DOHH2 (cell line): ENCODE measurements at regions not wholly inside any gene's neighbourhood (a gene's known extent, or its start where the extent isn't known, plus 50 kb on each side); places are given as distances from the start of the nearest gene placed in this dataset.

Experiments
- H3F3A ChIP-seq: fragments of 200-600 bp; sonication (generic), shearing (Covaris generic); 2 replicates; pipeline ENCODE4 v1.6.0; 2016; ENCODE audit warnings: antibody characterized with exemption, mild to moderate bottlenecking; ENCODE audit not compliant: control insufficient read depth, insufficient read depth
- H3K27ac ChIP-seq: fragments of 200-600 bp; sonication (generic); 2 replicates; pipeline ENCODE4 v1.5.1; 2014; ENCODE audit warnings: low read depth, mild to moderate bottlenecking, low read length, moderate library complexity
- H3K27me3 ChIP-seq: fragments of 200-600 bp; sonication (generic); 2 replicates; pipeline ENCODE4 v1.6.1; 2014; ENCODE audit warnings: mild to moderate bottlenecking, low read length, mixed read lengths; ENCODE audit not compliant: control insufficient read depth
- H3K36me3 ChIP-seq: fragments of 200-600 bp; sonication (generic); 2 replicates; pipeline ENCODE4 v1.6.1; 2014; ENCODE audit warnings: mild to moderate bottlenecking, low read length, moderate library complexity, mixed read lengths; ENCODE audit not compliant: control insufficient read depth
- H3K4me1 ChIP-seq: fragments of 200-600 bp; sonication (generic); 2 replicates; pipeline ENCODE4 v1.6.1; 2014; ENCODE audit warnings: mild to moderate bottlenecking, low read length, mixed read lengths; ENCODE audit not compliant: control insufficient read depth
- H3K4me2 ChIP-seq: fragments of 200-600 bp; sonication (generic); 2 replicates; pipeline ENCODE4 v1.6.0; 2014; ENCODE audit warnings: mild to moderate bottlenecking, low read length, moderate library complexity
- H3K4me3 ChIP-seq: fragments of 200-600 bp; sonication (generic); 2 replicates; pipeline ENCODE4 v1.5.1; 2014; ENCODE audit warnings: mild to moderate bottlenecking, low read length, mixed read lengths
- H3K79me2 ChIP-seq: fragments of 200-600 bp; sonication (generic); 2 replicates; pipeline ENCODE4 v1.6.1; 2014; ENCODE audit warnings: mild to moderate bottlenecking, low read length, mixed read lengths; ENCODE audit not compliant: control insufficient read depth
- H3K9me2 ChIP-seq: fragments of 200-600 bp; sonication (generic); replicated peaks from 2 replicates; pipeline ENCODE4 v1.6.1; 2014; ENCODE audit warnings: mild to moderate bottlenecking, low read length, mixed read lengths; ENCODE audit not compliant: control insufficient read depth
- H3K9me3 ChIP-seq: fragments of 200-600 bp; sonication (generic); 2 replicates; pipeline ENCODE4 v1.6.1; 2014; ENCODE audit warnings: antibody characterized with exemption, low read length, mixed read lengths; ENCODE audit not compliant: control insufficient read depth, insufficient read depth
- H4K20me1 ChIP-seq: fragments of 200-600 bp; sonication (generic); 2 replicates; pipeline ENCODE4 v1.6.0; 2014; ENCODE audit warnings: low read depth, mild to moderate bottlenecking, antibody characterized with exemption, low read length, moderate library complexity; ENCODE audit not compliant: control insufficient read depth, insufficient read depth
- EZH2phosphoT487 ChIP-seq: fragments of 200-600 bp; sonication (generic); IDR thresholded peaks from 2 replicates; pipeline ENCODE4 v1.6.1; 2017; ENCODE audit warnings: borderline replicate concordance, mild to moderate bottlenecking, antibody characterized with exemption, low read length, moderate library complexity, mixed read lengths
- TF ChIP-seq, protein P1 (sequence below): fragments of 200-600 bp; sonication (generic); IDR thresholded peaks from one replicate; pipeline ENCODE4 v1.5.1; 2014; ENCODE audit warnings: antibody characterized with exemption, mild to moderate bottlenecking, low read depth, low read length; ENCODE audit not compliant: poor library complexity, severe bottlenecking

GRCh38 chrX:128717635-128718578 lies 665.7 kb upstream of the ACTRT1 start:
- Histone ChIP-seq H3K9me2 (no peaks in the 10 kb centered on the region), H3K9me3 (no peaks in the 10 kb centered on the region), H3F3A (no peaks in the 10 kb centered on the region), H3K36me3 (no peaks in the 10 kb centered on the region), H3K4me3 (no peak overlapping the region), H3K27me3 (no peaks in the 10 kb centered on the region), H3K27ac (no peak overlapping the region), H3K79me2 (no peaks in the 10 kb centered on the region), H3K4me2 (no peak overlapping the region), H4K20me1 (no peaks in the 10 kb centered on the region), H3K4me1 (no peaks in the 10 kb centered on the region)
- TF ChIP-seq EZH2phosphoT487: no peak
- TF ChIP-seq, protein P1, sequence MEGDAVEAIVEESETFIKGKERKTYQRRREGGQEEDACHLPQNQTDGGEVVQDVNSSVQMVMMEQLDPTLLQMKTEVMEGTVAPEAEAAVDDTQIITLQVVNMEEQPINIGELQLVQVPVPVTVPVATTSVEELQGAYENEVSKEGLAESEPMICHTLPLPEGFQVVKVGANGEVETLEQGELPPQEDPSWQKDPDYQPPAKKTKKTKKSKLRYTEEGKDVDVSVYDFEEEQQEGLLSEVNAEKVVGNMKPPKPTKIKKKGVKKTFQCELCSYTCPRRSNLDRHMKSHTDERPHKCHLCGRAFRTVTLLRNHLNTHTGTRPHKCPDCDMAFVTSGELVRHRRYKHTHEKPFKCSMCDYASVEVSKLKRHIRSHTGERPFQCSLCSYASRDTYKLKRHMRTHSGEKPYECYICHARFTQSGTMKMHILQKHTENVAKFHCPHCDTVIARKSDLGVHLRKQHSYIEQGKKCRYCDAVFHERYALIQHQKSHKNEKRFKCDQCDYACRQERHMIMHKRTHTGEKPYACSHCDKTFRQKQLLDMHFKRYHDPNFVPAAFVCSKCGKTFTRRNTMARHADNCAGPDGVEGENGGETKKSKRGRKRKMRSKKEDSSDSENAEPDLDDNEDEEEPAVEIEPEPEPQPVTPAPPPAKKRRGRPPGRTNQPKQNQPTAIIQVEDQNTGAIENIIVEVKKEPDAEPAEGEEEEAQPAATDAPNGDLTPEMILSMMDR: no peak

DNA sequence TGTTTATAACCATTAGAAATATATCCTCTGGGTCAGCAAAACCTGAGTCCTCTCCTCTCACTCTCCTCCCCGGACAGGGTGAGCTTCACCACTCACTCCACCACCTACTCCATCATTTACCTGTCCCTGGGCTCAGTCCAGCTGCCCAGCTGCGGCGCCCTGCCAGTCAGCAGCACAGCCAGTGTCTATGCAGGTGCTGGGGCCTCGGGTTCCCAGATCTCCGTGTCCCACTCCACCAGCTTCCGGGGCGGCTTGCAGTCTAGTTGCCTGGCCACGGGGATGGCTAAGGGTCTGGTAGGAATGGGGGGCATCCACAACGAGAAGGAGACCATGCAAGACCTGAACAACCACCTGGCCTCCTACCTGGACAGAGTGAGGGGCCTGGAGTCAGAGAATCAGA lies 662.2 kb upstream of the ACTRT1 start:
- H3K4me3 ChIP-seq: no peak overlapping the region
- no peaks in the 10 kb centered on the region for H3K27me3 ChIP-seq

GRCh38 chrX:128699716-128700285 lies 647.6 kb upstream of the ACTRT1 start:
- TF ChIP-seq, protein P1: no peak
- TF ChIP-seq EZH2phosphoT487: no peak
- no peaks in the 10 kb centered on the region for H4K20me1 ChIP-seq
- no peaks in the 10 kb centered on the region for H3K27me3 ChIP-seq
- no peaks in the 10 kb centered on the region for H3F3A ChIP-seq
- no peaks in the 10 kb centered on the region for H3K9me2 ChIP-seq
- H3K27ac ChIP-seq: no peak overlapping the region
- no peaks in the 10 kb centered on the region for H3K9me3 ChIP-seq
- H3K4me3 ChIP-seq: no peak overlapping the region
- no peaks in the 10 kb centered on the region for H3K4me1 ChIP-seq
- no peaks in the 10 kb centered on the region for H3K36me3 ChIP-seq
- H3K79me2 ChIP-seq: no peaks in the 10 kb centered on the region
- no peak overlapping the region for H3K4me2 ChIP-seq

More for the DNA sequence above, 662.2 kb upstream of the ACTRT1 start:
- H3F3A ChIP-seq: no peaks in the 10 kb centered on the region
- H3K9me2 ChIP-seq: no peaks in the 10 kb centered on the region
- H3K36me3 ChIP-seq: no peaks in the 10 kb centered on the region
- no peaks in the 10 kb centered on the region for H3K4me1 ChIP-seq
- TF ChIP-seq EZH2phosphoT487: no peak
- TF ChIP-seq, protein P1: no peak
- H3K27ac ChIP-seq: no peak overlapping the region
- H4K20me1 ChIP-seq: no peaks in the 10 kb centered on the region
- no peaks in the 10 kb centered on the region for H3K9me3 ChIP-seq
- H3K4me2 ChIP-seq: no peak overlapping the region
- no peaks in the 10 kb centered on the region for H3K79me2 ChIP-seq
